Fibroblast of pulmonary artery (primary cell): ENCODE measurements at regions not wholly inside any gene's neighbourhood (a gene's known extent, or its start where the extent isn't known, plus 50 kb on each side); places are given as distances from the start of the nearest gene placed in this dataset.

Source experiments
- DNase-seq: peaks from one replicate; pipeline ENCODE4 v3.0.0-alpha.2; 2010; ENCODE audit warnings: low read depth
- H3K4me3 ChIP-seq: replicated peaks from 2 replicates; pipeline ENCODE4 v1.5.1; 2011; ENCODE audit warnings: low read depth, mild to moderate bottlenecking, control low read depth, low read length, moderate library complexity
- CTCF ChIP-seq: IDR thresholded peaks from 2 replicates; pipeline ENCODE4 v1.5.1; 2011; ENCODE audit warnings: mild to moderate bottlenecking, control low read depth, low read length, inconsistent platforms; ENCODE audit errors: missing control alignments

- no peak for DNase-seq
- no peak for TF ChIP-seq CTCF
Measured at GRCh38 chr17:79680318-79680695, 50.4 kb upstream of the ENPP7 start.

GRCh38 chr17:79679631-79680317 is 51.0 kb upstream of the ENPP7 start:
- no peak for TF ChIP-seq CTCF
- DNase-seq, result no peak

More at GRCh38 chr17:79680318-79680695, 50.4 kb upstream of the ENPP7 start:
- H3K4me3 ChIP-seq, result no peak overlapping the region

GRCh38 chr17:79678736-79679255 is 51.9 kb upstream of the ENPP7 start:
- no peak for TF ChIP-seq CTCF
- no peak for DNase-seq
- H3K4me3 ChIP-seq, result no peak overlapping the region

More at GRCh38 chr17:79679631-79680317, 51.0 kb upstream of the ENPP7 start:
- H3K4me3 ChIP-seq, result no peak overlapping the region

- no peak for TF ChIP-seq CTCF
- no peak for DNase-seq
- no peak overlapping the region for H3K4me3 ChIP-seq
Measured at GRCh38 chr17:79678091-79678735, 52.5 kb upstream of the ENPP7 start.

- no peak for DNase-seq
- TF ChIP-seq CTCF, result no peak
- no peak overlapping the region for H3K4me3 ChIP-seq
Measured at GRCh38 chr17:79677646-79678045, 53.1 kb upstream of the ENPP7 start.

GRCh38 chr17:79676796-79677195 is 53.9 kb upstream of the ENPP7 start:
- H3K4me3 ChIP-seq, result no peak overlapping the region
- no peak for TF ChIP-seq CTCF
- no peak for DNase-seq
